ENCODE measurements at regions not wholly inside any gene's neighbourhood (a gene's known extent, or its start where the extent isn't known, plus 50 kb on each side); places are given as distances from the start of the nearest gene placed in this dataset.

GRCh38 chr7:155920068-155920461 is 107.8 kb upstream of the SHH start:
- H3K9me3 ChIP-seq (ENCODE audit: control insufficient read depth, insufficient read depth, low read length): no peaks in the 10 kb centered on the region
- no peaks in the 10 kb centered on the region for H3K4me1 ChIP-seq (ENCODE audit: control insufficient read depth, low read length)
- no peaks in the 10 kb centered on the region for H4K20me1 ChIP-seq (ENCODE audit: control insufficient read depth, insufficient read depth, low read depth, low read length)
- H3K79me2 ChIP-seq (ENCODE audit: control insufficient read depth, low read length): no peaks in the 10 kb centered on the region
- H3K4me2 ChIP-seq (ENCODE audit: low read length): no peak overlapping the region
- H3K36me3 ChIP-seq (ENCODE audit: control insufficient read depth, low read length): no peaks in the 10 kb centered on the region
- no peak overlapping the region for H3K4me3 ChIP-seq (ENCODE audit: low read length)
- H3F3A ChIP-seq (ENCODE audit: control insufficient read depth, insufficient read depth): no peaks in the 10 kb centered on the region
- no peaks in the 10 kb centered on the region for H3K27me3 ChIP-seq (ENCODE audit: control insufficient read depth, low read length)
- no peak for TF ChIP-seq CTCF (IDR thresholded peaks at IDR 0.05; ENCODE audit: low read depth, low read length, poor library complexity, severe bottlenecking)
- no peak for TF ChIP-seq EZH2phosphoT487 (IDR thresholded peaks at IDR 0.05; ENCODE audit: borderline replicate concordance, low read length)
- no peaks in the 10 kb centered on the region for H3K9me2 ChIP-seq (replicated peaks; ENCODE audit: control insufficient read depth, low read length)
- no peak overlapping the region for H3K27ac ChIP-seq (ENCODE audit: low read depth, low read length)

GRCh38 chr7:155919391-155920067 is 107.3 kb upstream of the SHH start:
- no peaks in the 10 kb centered on the region for H3K9me2 ChIP-seq (replicated peaks; ENCODE audit: control insufficient read depth, low read length)
- H4K20me1 ChIP-seq (ENCODE audit: control insufficient read depth, insufficient read depth, low read depth, low read length): no peaks in the 10 kb centered on the region
- no peaks in the 10 kb centered on the region for H3K79me2 ChIP-seq (ENCODE audit: control insufficient read depth, low read length)
- H3K36me3 ChIP-seq (ENCODE audit: control insufficient read depth, low read length): no peaks in the 10 kb centered on the region
- TF ChIP-seq EZH2phosphoT487 (IDR thresholded peaks at IDR 0.05; ENCODE audit: borderline replicate concordance, low read length) (no peak), CTCF (IDR thresholded peaks at IDR 0.05; ENCODE audit: low read depth, low read length, poor library complexity, severe bottlenecking) (no peak)
- no peaks in the 10 kb centered on the region for H3F3A ChIP-seq (ENCODE audit: control insufficient read depth, insufficient read depth)
- no peaks in the 10 kb centered on the region for H3K9me3 ChIP-seq (ENCODE audit: control insufficient read depth, insufficient read depth, low read length)
- no peak overlapping the region for H3K4me3 ChIP-seq (ENCODE audit: low read length)
- H3K4me2 ChIP-seq (ENCODE audit: low read length): no peak overlapping the region
- H3K4me1 ChIP-seq (ENCODE audit: control insufficient read depth, low read length): no peaks in the 10 kb centered on the region
- no peak overlapping the region for H3K27ac ChIP-seq (ENCODE audit: low read depth, low read length)
- no peaks in the 10 kb centered on the region for H3K27me3 ChIP-seq (ENCODE audit: control insufficient read depth, low read length)

- no peaks in the 10 kb centered on the region for H3K4me1 ChIP-seq (ENCODE audit: control insufficient read depth, low read length)
- H3K79me2 ChIP-seq (ENCODE audit: control insufficient read depth, low read length): no peaks in the 10 kb centered on the region
- no peaks in the 10 kb centered on the region for H3K36me3 ChIP-seq (ENCODE audit: control insufficient read depth, low read length)
- TF ChIP-seq CTCF (IDR thresholded peaks at IDR 0.05; ENCODE audit: low read depth, low read length, poor library complexity, severe bottlenecking) (no peak), EZH2phosphoT487 (IDR thresholded peaks at IDR 0.05; ENCODE audit: borderline replicate concordance, low read length) (no peak)
- H3K9me2 ChIP-seq (replicated peaks; ENCODE audit: control insufficient read depth, low read length): no peaks in the 10 kb centered on the region
- no peak overlapping the region for H3K4me2 ChIP-seq (ENCODE audit: low read length)
- no peaks in the 10 kb centered on the region for H3K27me3 ChIP-seq (ENCODE audit: control insufficient read depth, low read length)
- no peak overlapping the region for H3K4me3 ChIP-seq (ENCODE audit: low read length)
- H3F3A ChIP-seq (ENCODE audit: control insufficient read depth, insufficient read depth): no peaks in the 10 kb centered on the region
- H3K27ac ChIP-seq (ENCODE audit: low read depth, low read length): no peak overlapping the region
- no peaks in the 10 kb centered on the region for H4K20me1 ChIP-seq (ENCODE audit: control insufficient read depth, insufficient read depth, low read depth, low read length)
- H3K9me3 ChIP-seq (ENCODE audit: control insufficient read depth, insufficient read depth, low read length): no peaks in the 10 kb centered on the region
These were observed 106.6 kb upstream of the SHH start for GRCh38 chr7:155918720-155919390.

Measured in DOHH2 (cell line).